GM23248 (cell line): ENCODE measurements at regions not wholly inside any gene's neighbourhood (a gene's known extent, or its start where the extent isn't known, plus 50 kb on each side); places are given as distances from the start of the nearest gene placed in this dataset.

Experiments used
- DNase-seq: peaks from one replicate; pipeline ENCODE4 v3.0.0-alpha.2; 2015
- H2AFZ ChIP-seq: fragments of 200-600 bp; sonication (generic); 2 replicates; pipeline ENCODE4 v1.6.1; 2016; ENCODE audit warnings: antibody characterized with exemption
- H3F3A ChIP-seq: fragments of 200-600 bp; sonication (generic); 2 replicates; pipeline ENCODE4 v1.6.1; 2016; ENCODE audit warnings: mild to moderate bottlenecking, antibody characterized with exemption, mixed run types; ENCODE audit not compliant: insufficient read depth
- H3K27ac ChIP-seq: fragments of 200-600 bp; sonication (generic); 2 replicates; pipeline ENCODE4 v1.5.1; 2016; ENCODE audit warnings: mild to moderate bottlenecking
- H3K27me3 ChIP-seq: fragments of 200-600 bp; sonication (generic); replicated peaks from 2 replicates; pipeline ENCODE4 v1.6.1; 2016; ENCODE audit warnings: mild to moderate bottlenecking; ENCODE audit not compliant: insufficient read depth
- H3K36me3 ChIP-seq: fragments of 200-600 bp; sonication (generic); 2 replicates; pipeline ENCODE4 v1.6.1; 2016; ENCODE audit warnings: low read depth, mild to moderate bottlenecking
- H3K4me1 ChIP-seq: fragments of 200-600 bp; sonication (generic); 2 replicates; pipeline ENCODE4 v1.6.1; 2016; ENCODE audit warnings: mild to moderate bottlenecking; ENCODE audit not compliant: insufficient read depth
- H3K4me2 ChIP-seq: fragments of 200-600 bp; sonication (generic); one replicate; pipeline ENCODE4 v1.6.1; 2016; ENCODE audit warnings: mild to moderate bottlenecking; ENCODE audit not compliant: unreplicated experiment
- H3K4me3 ChIP-seq: fragments of 200-600 bp; sonication (generic); 2 replicates; pipeline ENCODE4 v1.5.1; 2016; ENCODE audit warnings: mild to moderate bottlenecking
- H3K79me2 ChIP-seq: fragments of 200-600 bp; sonication (generic); 2 replicates; pipeline ENCODE4 v1.6.1; 2016; ENCODE audit warnings: mild to moderate bottlenecking; ENCODE audit not compliant: insufficient read depth
- H3K9ac ChIP-seq: fragments of 200-600 bp; sonication (generic); 2 replicates; pipeline ENCODE4 v1.6.1; 2016; ENCODE audit warnings: mild to moderate bottlenecking
- H3K9me2 ChIP-seq: fragments of 200-600 bp; sonication (generic); 2 replicates; pipeline ENCODE4 v1.6.1; 2016; ENCODE audit warnings: mixed run types, mild to moderate bottlenecking, moderate library complexity; ENCODE audit not compliant: insufficient read depth
- H3K9me3 ChIP-seq: fragments of 200-600 bp; sonication (generic); one replicate; pipeline ENCODE4 v1.6.1; 2017; ENCODE audit warnings: low read depth
- H4K20me1 ChIP-seq: fragments of 200-600 bp; sonication (generic); 2 replicates; pipeline ENCODE4 v1.6.0; 2016; ENCODE audit not compliant: insufficient read depth
- EZH2 ChIP-seq: fragments of 200-600 bp; sonication (generic); IDR thresholded peaks from 2 replicates; pipeline ENCODE4 v1.6.1; 2018; ENCODE audit warnings: antibody characterized with exemption, mild to moderate bottlenecking; ENCODE audit not compliant: insufficient read depth, poor library complexity, severe bottlenecking
- EZH2phosphoT487 ChIP-seq: fragments of 200-600 bp; sonication (generic); IDR thresholded peaks from 2 replicates; pipeline ENCODE4 v1.6.1; 2018; ENCODE audit warnings: antibody characterized with exemption, moderate library complexity, mild to moderate bottlenecking, low read depth; ENCODE audit not compliant: insufficient read depth
- WGBS, 2 experiments: methylation state at CpG; one replicate each; pipeline ENCODE4 v1.1.6; 2015 to 2017; ENCODE audit warnings: low lambda C conversion rate in 2 of 2, low coverage in 1 of 2; ENCODE audit errors: missing lambda C conversion rate in 2 of 2; 5-methylcytosine and 5-hydroxymethylcytosine counted together
- in situ Hi-C: fragments of 300-500 bp; cut with MboI; formaldehyde crosslinking; loops from 2 replicates; pipeline ENCODE4 v1.15.0; 2020

GRCh38 chr13:73782450-73783449 is 351.5 kb downstream of the KLF12 start:
- Histone ChIP-seq H3K9ac (no peak overlapping the region), H3K4me1 (no peaks in the 10 kb centered on the region), H3K36me3 (0 out of 2 replicates have a peak, but pooled peaks cover 2% of the 10 kb centered on the region), H3K27ac (no peak overlapping the region), H3K79me2 (no peaks in the 10 kb centered on the region), H2AFZ (no peak overlapping the region), H3K27me3 (no peaks in the 10 kb centered on the region), H3F3A (no peaks in the 10 kb centered on the region), H3K9me3 (no peaks in the 10 kb centered on the region), H3K4me3 (no peak overlapping the region), H3K4me2 (no peak overlapping the region), H4K20me1 (no peaks in the 10 kb centered on the region), H3K9me2 (no peaks in the 10 kb centered on the region)
- TF ChIP-seq EZH2 = no peak
- TF ChIP-seq EZH2phosphoT487 = no peak
- in situ Hi-C loops = no loop called here
- 70 to 73% methylated on average over 6 of the region's 6 CpGs for WGBS, 2 experiments
- no peak for DNase-seq

GRCh38 chr13:73781384-73781783 is 352.8 kb downstream of the KLF12 start:
- H3K9ac ChIP-seq = no peak overlapping the region
- H3K4me1 ChIP-seq = no peaks in the 10 kb centered on the region
- no peaks in the 10 kb centered on the region for H3F3A ChIP-seq
- TF ChIP-seq EZH2 = no peak
- TF ChIP-seq EZH2phosphoT487 = no peak
- H3K9me3 ChIP-seq = no peaks in the 10 kb centered on the region
- no peaks in the 10 kb centered on the region for H4K20me1 ChIP-seq
- H3K27ac ChIP-seq = no peak overlapping the region
- H3K4me3 ChIP-seq = no peak overlapping the region
- no peak overlapping the region for H3K4me2 ChIP-seq
- 0 out of 2 replicates have a peak, but pooled peaks cover 2% of the 10 kb centered on the region for H3K36me3 ChIP-seq
- no peak overlapping the region for H2AFZ ChIP-seq
- no peaks in the 10 kb centered on the region for H3K9me2 ChIP-seq
- H3K27me3 ChIP-seq = no peaks in the 10 kb centered on the region
- in situ Hi-C loops = no loop called here
- H3K79me2 ChIP-seq = no peaks in the 10 kb centered on the region
- DNase-seq = no peak

GRCh38 chr13:73779881-73780280 is 354.3 kb downstream of the KLF12 start:
- H3K79me2 ChIP-seq = no peaks in the 10 kb centered on the region
- TF ChIP-seq EZH2 = no peak
- no peak for TF ChIP-seq EZH2phosphoT487
- DNase-seq = no peak
- no peaks in the 10 kb centered on the region for H3K9me2 ChIP-seq
- no peak overlapping the region for H3K27ac ChIP-seq
- no peaks in the 10 kb centered on the region for H3K9me3 ChIP-seq
- in situ Hi-C loops = no loop called here
- H4K20me1 ChIP-seq = no peaks in the 10 kb centered on the region
- no peak overlapping the region for H3K4me2 ChIP-seq
- H3K4me1 ChIP-seq = no peaks in the 10 kb centered on the region
- H2AFZ ChIP-seq = no peak overlapping the region
- no peaks in the 10 kb centered on the region for H3F3A ChIP-seq
- 95 to 98% methylated on average over 1 of the region's 1 CpG for WGBS, 2 experiments
- H3K9ac ChIP-seq = no peak overlapping the region
- 0 out of 2 replicates have a peak, but pooled peaks cover 2% of the 10 kb centered on the region for H3K36me3 ChIP-seq
- H3K4me3 ChIP-seq = no peak overlapping the region
- no peaks in the 10 kb centered on the region for H3K27me3 ChIP-seq

- Histone ChIP-seq H3K4me1 (no peaks in the 10 kb centered on the region), H3K27ac (no peak overlapping the region), H3K4me2 (no peak overlapping the region)
These were observed 355.9 kb downstream of the KLF12 start for GRCh38 chr13:73778242-73778864.

More at GRCh38 chr13:73778242-73778864, 355.9 kb downstream of the KLF12 start:
- in situ Hi-C loops = no loop called here
- TF ChIP-seq EZH2phosphoT487 = no peak
- no peak for TF ChIP-seq EZH2
- Histone ChIP-seq H3K9ac (no peak overlapping the region), H3K79me2 (no peaks in the 10 kb centered on the region), H3K27me3 (no peaks in the 10 kb centered on the region), H4K20me1 (no peaks in the 10 kb centered on the region), H3F3A (no peaks in the 10 kb centered on the region), H3K36me3 (0 out of 2 replicates have a peak, but pooled peaks cover 2% of the 10 kb centered on the region), H2AFZ (no peak overlapping the region), H3K9me2 (no peaks in the 10 kb centered on the region), H3K4me3 (no peak overlapping the region), H3K9me3 (no peaks in the 10 kb centered on the region)
- 93 to 96% methylated on average over 17 of the region's 17 CpGs for WGBS, 2 experiments
- DNase-seq = no peak
